Activated CD4-positive, CD25-positive, alpha-beta regulatory T cell (primary cell): ENCODE measurements at regions not wholly inside any gene's neighbourhood (a gene's known extent, or its start where the extent isn't known, plus 50 kb on each side); places are given as distances from the start of the nearest gene placed in this dataset.
A peak's percentile ranks its signal among the peaks of the same experiment; 100 is the strongest.

Source experiments
- DNase-seq, 4 experiments: peaks; one replicate each; lab custom pipeline; 2025; lab: John Stamatoyannopoulos, UW

DNA sequence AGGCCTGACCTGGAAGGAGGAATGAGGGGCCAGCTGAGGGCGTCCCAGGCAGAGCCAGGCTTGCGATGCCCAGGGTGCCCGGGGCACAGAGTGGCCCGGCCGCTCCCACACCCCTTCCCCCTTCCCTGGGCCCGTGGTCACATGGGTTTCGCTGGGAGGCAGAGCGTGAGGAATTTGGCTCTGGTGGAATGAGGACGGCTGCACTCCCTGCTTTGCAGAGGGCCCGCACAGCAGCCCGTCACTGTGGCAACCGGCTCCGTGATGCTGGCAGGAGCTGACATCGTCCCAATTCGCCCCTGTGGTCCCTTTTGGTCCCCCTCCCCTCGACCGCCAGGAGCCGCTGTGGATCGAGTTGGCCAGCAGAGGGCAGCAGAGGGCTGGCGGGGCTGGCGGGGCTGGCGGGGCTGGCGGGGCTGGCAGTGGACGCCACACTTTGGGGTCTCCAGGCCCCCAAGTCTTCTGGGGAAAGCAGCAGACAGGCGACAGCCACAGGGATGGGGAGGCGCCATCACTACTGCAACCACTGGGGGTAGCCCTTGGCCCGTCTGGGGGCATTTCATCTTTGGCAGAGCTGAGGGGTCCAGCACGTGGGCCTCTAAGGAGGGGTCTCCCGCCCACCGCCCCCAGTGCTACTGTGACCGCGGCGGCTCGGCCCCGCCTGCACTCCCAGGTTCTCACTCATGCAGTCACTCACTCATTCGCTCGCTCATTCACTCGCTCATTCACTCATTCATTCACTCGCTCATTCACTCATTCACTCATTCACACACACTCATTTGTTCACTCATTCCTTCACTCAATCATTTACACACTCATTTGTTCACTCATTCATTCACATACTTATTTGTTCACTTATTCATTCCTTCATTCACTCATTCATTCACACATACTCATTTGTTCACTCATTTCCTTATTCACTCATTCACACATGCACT lies 49.7 kb upstream of the BHLHE23 start:
- peak in 3 of 4 experiments; percentile 22 to 30 (median 28) for DNase-seq
